ENCODE measurements at regions not wholly inside any gene's neighbourhood (a gene's known extent, or its start where the extent isn't known, plus 50 kb on each side); places are given as distances from the start of the nearest gene placed in this dataset.

DNA sequence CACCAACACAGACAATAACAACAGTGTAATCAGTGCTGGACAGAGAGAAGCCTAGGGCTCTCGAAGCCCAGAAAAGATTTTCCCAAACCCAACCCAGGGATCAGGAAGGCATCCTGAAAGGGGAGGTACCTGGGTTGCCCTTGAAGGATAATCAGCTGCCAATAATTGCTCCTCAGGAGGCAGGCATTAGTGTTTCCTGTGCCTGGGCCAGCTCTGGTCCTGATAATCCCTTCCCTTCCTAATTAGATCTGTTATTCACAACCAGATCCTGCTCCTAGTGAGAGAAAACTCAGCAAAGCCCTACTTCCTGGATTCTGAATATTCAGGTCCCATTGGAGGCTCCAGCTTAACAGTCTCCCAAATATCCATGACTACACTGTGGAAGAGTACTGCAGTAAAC, 117.4 kb downstream of the DMRTA2 start:
- TF ChIP-seq POLR2AphosphoS5 (IDR thresholded peaks at IDR 0.05) (no peak), POLR2A (IDR thresholded peaks at IDR 0.05) (no peak)
- TF ChIP-seq, protein P1, sequence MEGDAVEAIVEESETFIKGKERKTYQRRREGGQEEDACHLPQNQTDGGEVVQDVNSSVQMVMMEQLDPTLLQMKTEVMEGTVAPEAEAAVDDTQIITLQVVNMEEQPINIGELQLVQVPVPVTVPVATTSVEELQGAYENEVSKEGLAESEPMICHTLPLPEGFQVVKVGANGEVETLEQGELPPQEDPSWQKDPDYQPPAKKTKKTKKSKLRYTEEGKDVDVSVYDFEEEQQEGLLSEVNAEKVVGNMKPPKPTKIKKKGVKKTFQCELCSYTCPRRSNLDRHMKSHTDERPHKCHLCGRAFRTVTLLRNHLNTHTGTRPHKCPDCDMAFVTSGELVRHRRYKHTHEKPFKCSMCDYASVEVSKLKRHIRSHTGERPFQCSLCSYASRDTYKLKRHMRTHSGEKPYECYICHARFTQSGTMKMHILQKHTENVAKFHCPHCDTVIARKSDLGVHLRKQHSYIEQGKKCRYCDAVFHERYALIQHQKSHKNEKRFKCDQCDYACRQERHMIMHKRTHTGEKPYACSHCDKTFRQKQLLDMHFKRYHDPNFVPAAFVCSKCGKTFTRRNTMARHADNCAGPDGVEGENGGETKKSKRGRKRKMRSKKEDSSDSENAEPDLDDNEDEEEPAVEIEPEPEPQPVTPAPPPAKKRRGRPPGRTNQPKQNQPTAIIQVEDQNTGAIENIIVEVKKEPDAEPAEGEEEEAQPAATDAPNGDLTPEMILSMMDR (IDR thresholded peaks at IDR 0.05) = no peak
